22Rv1 (cell line): ENCODE measurements at regions not wholly inside any gene's neighbourhood (a gene's known extent, or its start where the extent isn't known, plus 50 kb on each side); places are given as distances from the start of the nearest gene placed in this dataset.

Experiments
- ZFX ChIP-seq: fragments of 450-650 bp; IDR thresholded peaks from 2 replicates; pipeline ENCODE4 v1.6.1; 2017; ENCODE audit warnings: antibody characterized with exemption, borderline replicate concordance
- TF ChIP-seq, protein P1 (sequence below): fragments of 450-650 bp; IDR thresholded peaks from 2 replicates; pipeline ENCODE4 v1.5.1; 2017; ENCODE audit warnings: mild to moderate bottlenecking

DNA sequence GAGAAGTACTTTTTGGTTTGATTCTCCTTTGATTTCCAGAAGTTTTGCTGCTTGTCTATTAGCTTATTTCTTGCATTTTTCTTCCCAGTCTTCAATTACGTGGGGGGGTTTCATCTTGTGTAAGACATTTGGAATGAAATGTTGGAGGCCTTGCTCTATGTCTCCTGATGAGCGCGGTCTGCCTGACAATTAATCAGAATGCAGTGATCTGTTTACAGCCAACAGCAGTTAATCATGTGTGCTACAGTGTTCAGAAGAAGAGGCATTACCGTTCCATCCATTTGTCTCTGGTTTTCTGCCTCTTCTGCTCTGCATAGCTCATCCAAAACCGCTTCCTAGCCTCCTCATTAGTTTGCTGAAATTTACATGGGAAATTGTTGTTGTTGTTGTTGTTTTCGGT lies 134.4 kb upstream of the ST6GAL2 start:
- TF ChIP-seq, protein P1, sequence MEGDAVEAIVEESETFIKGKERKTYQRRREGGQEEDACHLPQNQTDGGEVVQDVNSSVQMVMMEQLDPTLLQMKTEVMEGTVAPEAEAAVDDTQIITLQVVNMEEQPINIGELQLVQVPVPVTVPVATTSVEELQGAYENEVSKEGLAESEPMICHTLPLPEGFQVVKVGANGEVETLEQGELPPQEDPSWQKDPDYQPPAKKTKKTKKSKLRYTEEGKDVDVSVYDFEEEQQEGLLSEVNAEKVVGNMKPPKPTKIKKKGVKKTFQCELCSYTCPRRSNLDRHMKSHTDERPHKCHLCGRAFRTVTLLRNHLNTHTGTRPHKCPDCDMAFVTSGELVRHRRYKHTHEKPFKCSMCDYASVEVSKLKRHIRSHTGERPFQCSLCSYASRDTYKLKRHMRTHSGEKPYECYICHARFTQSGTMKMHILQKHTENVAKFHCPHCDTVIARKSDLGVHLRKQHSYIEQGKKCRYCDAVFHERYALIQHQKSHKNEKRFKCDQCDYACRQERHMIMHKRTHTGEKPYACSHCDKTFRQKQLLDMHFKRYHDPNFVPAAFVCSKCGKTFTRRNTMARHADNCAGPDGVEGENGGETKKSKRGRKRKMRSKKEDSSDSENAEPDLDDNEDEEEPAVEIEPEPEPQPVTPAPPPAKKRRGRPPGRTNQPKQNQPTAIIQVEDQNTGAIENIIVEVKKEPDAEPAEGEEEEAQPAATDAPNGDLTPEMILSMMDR, result no peak
- TF ChIP-seq ZFX, result no peak
